ENCODE measurements at regions not wholly inside any gene's neighbourhood (a gene's known extent, or its start where the extent isn't known, plus 50 kb on each side); places are given as distances from the start of the nearest gene placed in this dataset.

- no TSS peak for BruUV-seq (replicated peaks)
- intact Hi-C loops (cut with micrococcal nuclease; ENCODE audit: unreplicated experiment): no loop called here
- Mint-ChIP-seq H3K36me3 (ENCODE audit: insufficient read depth, unreplicated experiment) (no peaks in the 10 kb centered on the region), H3K9me3 (ENCODE audit: unreplicated experiment) (peaks cover 19% of the 10 kb centered on the region), H3K4me1 (ENCODE audit: low read depth, unreplicated experiment) (no peaks in the 10 kb centered on the region), H3K27ac (ENCODE audit: unreplicated experiment) (no peak overlapping the region), H3K4me3 (ENCODE audit: unreplicated experiment) (no peak overlapping the region), H3K27me3 (ENCODE audit: insufficient read depth, unreplicated experiment) (peaks cover 10% of the 10 kb centered on the region)
- Histone ChIP-seq H3K9me3 (peaks cover 4% of the 10 kb centered on the region; the same call in 1 of the 2 replicates), H3K27me3 (replicated peaks; ENCODE audit: control insufficient read depth, insufficient read depth, low read length) (no peaks in the 10 kb centered on the region), H3K4me3 (ENCODE audit: low read depth, low read length) (no peak overlapping the region), H3K36me3 (ENCODE audit: control insufficient read depth, insufficient read depth, low read length) (no peaks in the 10 kb centered on the region), H3K4me1 (no peaks in the 10 kb centered on the region)
- POLR2A ChIA-PET: no interaction called here
- TF ChIP-seq, protein P1, sequence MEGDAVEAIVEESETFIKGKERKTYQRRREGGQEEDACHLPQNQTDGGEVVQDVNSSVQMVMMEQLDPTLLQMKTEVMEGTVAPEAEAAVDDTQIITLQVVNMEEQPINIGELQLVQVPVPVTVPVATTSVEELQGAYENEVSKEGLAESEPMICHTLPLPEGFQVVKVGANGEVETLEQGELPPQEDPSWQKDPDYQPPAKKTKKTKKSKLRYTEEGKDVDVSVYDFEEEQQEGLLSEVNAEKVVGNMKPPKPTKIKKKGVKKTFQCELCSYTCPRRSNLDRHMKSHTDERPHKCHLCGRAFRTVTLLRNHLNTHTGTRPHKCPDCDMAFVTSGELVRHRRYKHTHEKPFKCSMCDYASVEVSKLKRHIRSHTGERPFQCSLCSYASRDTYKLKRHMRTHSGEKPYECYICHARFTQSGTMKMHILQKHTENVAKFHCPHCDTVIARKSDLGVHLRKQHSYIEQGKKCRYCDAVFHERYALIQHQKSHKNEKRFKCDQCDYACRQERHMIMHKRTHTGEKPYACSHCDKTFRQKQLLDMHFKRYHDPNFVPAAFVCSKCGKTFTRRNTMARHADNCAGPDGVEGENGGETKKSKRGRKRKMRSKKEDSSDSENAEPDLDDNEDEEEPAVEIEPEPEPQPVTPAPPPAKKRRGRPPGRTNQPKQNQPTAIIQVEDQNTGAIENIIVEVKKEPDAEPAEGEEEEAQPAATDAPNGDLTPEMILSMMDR (IDR thresholded peaks at IDR 0.05; ENCODE audit: insufficient read depth in 1 of 2, low read depth in 1 of 2, low read length in 1 of 2, severe bottlenecking in 1 of 2, unreplicated experiment in 1 of 2): no peak
- DNase-seq: no peak
- CTCF ChIA-PET: no interaction called here
Observed at GRCh38 chr14:98923596-98923995, 348.4 kb downstream of the BCL11B start.

DNA sequence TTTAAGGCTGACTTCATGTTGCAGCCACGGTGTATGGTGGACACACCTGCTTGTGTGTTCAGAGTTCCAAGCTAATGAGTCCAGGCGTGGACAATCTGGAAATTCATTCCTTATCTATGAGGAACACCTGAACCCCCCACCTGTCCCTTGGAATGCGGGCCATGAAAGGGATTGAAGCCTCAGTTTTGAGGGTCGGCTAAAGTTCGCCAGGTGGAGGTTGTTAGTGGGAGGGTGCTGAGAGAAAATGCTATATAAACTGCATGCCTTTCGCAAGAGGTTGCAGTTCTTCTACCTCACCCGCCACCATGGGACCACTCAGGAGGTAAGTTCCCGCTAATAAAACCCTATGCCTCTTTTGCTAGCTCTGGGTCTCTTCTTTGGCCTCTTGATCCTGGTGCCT is 348.0 kb downstream of the BCL11B start:
- H3K36me3 Mint-ChIP-seq (ENCODE audit: insufficient read depth, unreplicated experiment): no peaks in the 10 kb centered on the region
- TF ChIP-seq, protein P1 (IDR thresholded peaks at IDR 0.05; ENCODE audit: insufficient read depth in 1 of 2, low read depth in 1 of 2, low read length in 1 of 2, severe bottlenecking in 1 of 2, unreplicated experiment in 1 of 2): no peak
- BruUV-seq (replicated peaks): no TSS peak
- Histone ChIP-seq H3K4me3 (ENCODE audit: low read depth, low read length) (no peak overlapping the region), H3K27me3 (replicated peaks; ENCODE audit: control insufficient read depth, insufficient read depth, low read length) (no peaks in the 10 kb centered on the region), H3K4me1 (no peaks in the 10 kb centered on the region), H3K9me3 (peaks cover 4% of the 10 kb centered on the region; the same call in 1 of the 2 replicates), H3K36me3 (ENCODE audit: control insufficient read depth, insufficient read depth, low read length) (no peaks in the 10 kb centered on the region)
- CTCF ChIA-PET: no interaction called here
- H3K27ac Mint-ChIP-seq (ENCODE audit: unreplicated experiment): no peak overlapping the region
- POLR2A ChIA-PET: no interaction called here
- H3K9me3 Mint-ChIP-seq (ENCODE audit: unreplicated experiment): peaks cover 19% of the 10 kb centered on the region
- intact Hi-C loops (cut with micrococcal nuclease; ENCODE audit: unreplicated experiment): no loop called here
- H3K4me3 Mint-ChIP-seq (ENCODE audit: unreplicated experiment): no peak overlapping the region
- H3K27me3 Mint-ChIP-seq (ENCODE audit: insufficient read depth, unreplicated experiment): peaks cover 12% of the 10 kb centered on the region
- no peak for DNase-seq
- no peaks in the 10 kb centered on the region for H3K4me1 Mint-ChIP-seq (ENCODE audit: low read depth, unreplicated experiment)

DNA sequence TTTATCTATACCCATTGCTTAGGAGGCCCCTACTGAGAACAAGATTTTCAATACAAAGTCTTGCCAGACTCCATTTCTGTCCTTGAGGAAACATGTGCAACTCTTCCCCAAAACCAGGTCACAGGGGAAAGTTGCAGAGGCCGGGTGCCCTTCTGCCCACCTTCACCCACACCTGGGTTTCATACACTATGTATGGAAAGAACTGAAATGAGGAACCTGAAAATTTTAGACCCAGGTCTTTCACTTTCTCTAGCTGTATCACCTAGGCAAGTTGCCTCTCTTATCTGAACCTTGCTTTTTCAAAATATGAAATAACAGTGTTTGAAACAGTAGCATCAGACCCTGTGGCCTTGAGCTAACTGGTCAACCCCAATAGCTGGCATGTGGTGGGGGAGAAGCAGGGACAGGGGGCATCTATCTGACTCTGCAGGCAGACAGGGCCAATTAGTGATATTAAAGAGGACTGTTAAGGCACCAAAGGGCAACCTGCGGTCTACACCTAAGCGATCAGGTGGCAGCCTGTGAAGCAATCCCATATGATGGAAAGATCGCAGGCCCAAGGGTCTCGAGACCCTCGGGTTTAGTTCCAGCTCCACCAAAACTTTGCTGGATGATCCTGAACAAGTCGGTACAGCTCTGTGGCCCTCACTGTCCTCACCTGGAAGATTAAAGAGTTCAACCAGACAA is 346.5 kb downstream of the BCL11B start:
- H3K4me1 ChIP-seq: no peaks in the 10 kb centered on the region
- TF ChIP-seq, protein P1 (IDR thresholded peaks at IDR 0.05; ENCODE audit: insufficient read depth in 1 of 2, low read depth in 1 of 2, low read length in 1 of 2, severe bottlenecking in 1 of 2, unreplicated experiment in 1 of 2): no peak
- no peaks in the 10 kb centered on the region for H3K27me3 ChIP-seq (replicated peaks; ENCODE audit: control insufficient read depth, insufficient read depth, low read length)
- intact Hi-C loops (cut with micrococcal nuclease; ENCODE audit: unreplicated experiment): no loop called here
- no peak overlapping the region for H3K4me3 ChIP-seq (ENCODE audit: low read depth, low read length)
- BruUV-seq (replicated peaks): no TSS peak
- DNase-seq: no peak
- Mint-ChIP-seq H3K4me3 (ENCODE audit: unreplicated experiment) (no peak overlapping the region), H3K4me1 (ENCODE audit: low read depth, unreplicated experiment) (no peaks in the 10 kb centered on the region), H3K36me3 (ENCODE audit: insufficient read depth, unreplicated experiment) (no peaks in the 10 kb centered on the region), H3K9me3 (ENCODE audit: unreplicated experiment) (peaks cover 19% of the 10 kb centered on the region), H3K27ac (ENCODE audit: unreplicated experiment) (no peak overlapping the region), H3K27me3 (ENCODE audit: insufficient read depth, unreplicated experiment) (peaks cover 8% of the 10 kb centered on the region)
- peaks cover 4% of the 10 kb centered on the region; the same call in 1 of the 2 replicates for H3K9me3 ChIP-seq
- ChIA-PET CTCF (no interaction called here), POLR2A (no interaction called here)
- no peaks in the 10 kb centered on the region for H3K36me3 ChIP-seq (ENCODE audit: control insufficient read depth, insufficient read depth, low read length)

All from Caco-2 (cell line).